ENCODE measurements at regions not wholly inside any gene's neighbourhood (a gene's known extent, or its start where the extent isn't known, plus 50 kb on each side); places are given as distances from the start of the nearest gene placed in this dataset.

DNA sequence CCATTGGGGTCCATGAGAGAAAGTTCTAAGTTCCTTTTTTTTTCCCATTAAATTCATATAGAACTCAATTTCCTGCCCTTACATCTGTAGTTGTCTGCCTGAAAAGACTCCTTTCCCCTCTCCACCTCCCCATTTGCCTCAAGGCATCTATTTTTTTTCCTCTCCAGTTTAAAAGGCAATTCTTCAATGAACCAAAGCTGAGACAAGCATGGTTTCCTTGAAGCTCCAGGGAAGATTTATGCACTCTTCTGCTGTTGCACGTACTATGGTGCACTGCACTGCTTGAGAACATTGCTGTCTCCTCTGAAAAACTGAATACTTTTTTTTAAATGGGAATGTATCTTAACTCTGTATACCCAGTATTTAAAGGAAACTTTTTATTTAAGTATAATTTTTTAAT lies 465.2 kb downstream of the CD83 start (continued):
- TF ChIP-seq, protein P1, sequence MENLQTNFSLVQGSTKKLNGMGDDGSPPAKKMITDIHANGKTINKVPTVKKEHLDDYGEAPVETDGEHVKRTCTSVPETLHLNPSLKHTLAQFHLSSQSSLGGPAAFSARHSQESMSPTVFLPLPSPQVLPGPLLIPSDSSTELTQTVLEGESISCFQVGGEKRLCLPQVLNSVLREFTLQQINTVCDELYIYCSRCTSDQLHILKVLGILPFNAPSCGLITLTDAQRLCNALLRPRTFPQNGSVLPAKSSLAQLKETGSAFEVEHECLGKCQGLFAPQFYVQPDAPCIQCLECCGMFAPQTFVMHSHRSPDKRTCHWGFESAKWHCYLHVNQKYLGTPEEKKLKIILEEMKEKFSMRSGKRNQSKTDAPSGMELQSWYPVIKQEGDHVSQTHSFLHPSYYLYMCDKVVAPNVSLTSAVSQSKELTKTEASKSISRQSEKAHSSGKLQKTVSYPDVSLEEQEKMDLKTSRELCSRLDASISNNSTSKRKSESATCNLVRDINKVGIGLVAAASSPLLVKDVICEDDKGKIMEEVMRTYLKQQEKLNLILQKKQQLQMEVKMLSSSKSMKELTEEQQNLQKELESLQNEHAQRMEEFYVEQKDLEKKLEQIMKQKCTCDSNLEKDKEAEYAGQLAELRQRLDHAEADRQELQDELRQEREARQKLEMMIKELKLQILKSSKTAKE (IDR thresholded peaks at IDR 0.05; ENCODE audit: low read depth, poor library complexity, severe bottlenecking) = no peak
- TF ChIP-seq EP300 (IDR thresholded peaks at IDR 0.05; ENCODE audit: borderline replicate concordance in 1 of 2, control insufficient read depth in 1 of 2, low read depth in 2 of 2, low read length in 2 of 2) (no peak), ZNF622 (IDR thresholded peaks at IDR 0.05) (no peak), IRF5 (IDR thresholded peaks at IDR 0.05; ENCODE audit: borderline replicate concordance) (no peak), HDGF (IDR thresholded peaks at IDR 0.05) (no peak), MEF2A (IDR thresholded peaks at IDR 0.05; ENCODE audit: insufficient read depth, low read depth, low read length) (no peak)
- TF ChIP-seq, protein P2, sequence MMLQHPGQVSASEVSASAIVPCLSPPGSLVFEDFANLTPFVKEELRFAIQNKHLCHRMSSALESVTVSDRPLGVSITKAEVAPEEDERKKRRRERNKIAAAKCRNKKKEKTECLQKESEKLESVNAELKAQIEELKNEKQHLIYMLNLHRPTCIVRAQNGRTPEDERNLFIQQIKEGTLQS (IDR thresholded peaks at IDR 0.05; ENCODE audit: borderline replicate concordance, extremely low read depth, low read depth, low read length) = no peak

GRCh38 chr6:14583826-14584225 lies 466.3 kb downstream of the CD83 start:
- intact Hi-C loops (cut with micrococcal nuclease; ENCODE audit: unreplicated experiment) (no loop called here), in situ Hi-C loops (cut with MboI) (no loop called here)
- ChIA-PET RAD21 (ENCODE audit: unreplicated experiment) (no interaction called here), POLR2A (no interaction called here), CTCF (no interaction called here), SMC1A (ENCODE audit: uncharacterized antibody, unreplicated experiment) (no interaction called here)
- Histone ChIP-seq H3K4me1 (ENCODE audit: control insufficient read depth, insufficient read depth, low read length) (no peaks in the 10 kb centered on the region), H3K4me2 (ENCODE audit: control insufficient read depth, insufficient read depth) (no peak overlapping the region), H4K20me1 (ENCODE audit: control insufficient read depth, insufficient read depth) (no peaks in the 10 kb centered on the region), H3K9me3 (replicated peaks; ENCODE audit: control insufficient read depth, insufficient read depth, low read length) (no peaks in the 10 kb centered on the region), H3K4me3 (no peak overlapping the region), H3K36me3 (ENCODE audit: control insufficient read depth in 2 of 2, insufficient read depth in 2 of 2, low read length in 1 of 2) (no peaks in the 10 kb centered on the region), H3K27me3 (replicated peaks in 1 of 2; ENCODE audit: control insufficient read depth in 2 of 2, insufficient read depth in 2 of 2, low read length in 1 of 2) (no peaks in the 10 kb centered on the region), H3K9ac (ENCODE audit: control insufficient read depth, insufficient read depth, low read length) (no peak overlapping the region), H3K27ac (ENCODE audit: control insufficient read depth, insufficient read depth) (no peak overlapping the region), H2AFZ (ENCODE audit: control insufficient read depth, low read depth, low read length) (no peak overlapping the region), H3K79me2 (ENCODE audit: control insufficient read depth, insufficient read depth, low read length) (no peaks in the 10 kb centered on the region)
- DNase-seq (ENCODE audit: low read depth, low spot score) = no peak
- FAIRE-seq = no peak
- BruUV-seq (replicated peaks) = no TSS peak
- 16% methylated on average over 9 of the region's 9 CpGs for WGBS (ENCODE audit: insufficient coverage, insufficient replicate concordance, low lambda C conversion rate, missing lambda C conversion rate)
- no peak for ATAC-seq
- TF ChIP-seq ZNF217 (IDR thresholded peaks at IDR 0.05) (no peak), RUNX3 (IDR thresholded peaks at IDR 0.05; ENCODE audit: low read length) (no peak), BHLHE40 (IDR thresholded peaks at IDR 0.05; ENCODE audit: borderline replicate concordance in 1 of 2, low read depth in 2 of 2, low read length in 1 of 2) (no peak), MEF2B (IDR thresholded peaks at IDR 0.05; ENCODE audit: partially characterized antibody, poor library complexity, severe bottlenecking) (no peak), PAX5 (IDR thresholded peaks at IDR 0.05; ENCODE audit: borderline replicate concordance, low read depth, low read length) (no peak), TCF7 (IDR thresholded peaks at IDR 0.05; ENCODE audit: borderline replicate concordance) (no peak), TBL1XR1 (IDR thresholded peaks at IDR 0.05; ENCODE audit: low read depth, low read length) (no peak), SMAD5 (IDR thresholded peaks at IDR 0.05; ENCODE audit: low read depth) (no peak), NFIC (IDR thresholded peaks at IDR 0.05; ENCODE audit: low read depth, low read length) (no peak)
- TF ChIP-seq, protein P3, sequence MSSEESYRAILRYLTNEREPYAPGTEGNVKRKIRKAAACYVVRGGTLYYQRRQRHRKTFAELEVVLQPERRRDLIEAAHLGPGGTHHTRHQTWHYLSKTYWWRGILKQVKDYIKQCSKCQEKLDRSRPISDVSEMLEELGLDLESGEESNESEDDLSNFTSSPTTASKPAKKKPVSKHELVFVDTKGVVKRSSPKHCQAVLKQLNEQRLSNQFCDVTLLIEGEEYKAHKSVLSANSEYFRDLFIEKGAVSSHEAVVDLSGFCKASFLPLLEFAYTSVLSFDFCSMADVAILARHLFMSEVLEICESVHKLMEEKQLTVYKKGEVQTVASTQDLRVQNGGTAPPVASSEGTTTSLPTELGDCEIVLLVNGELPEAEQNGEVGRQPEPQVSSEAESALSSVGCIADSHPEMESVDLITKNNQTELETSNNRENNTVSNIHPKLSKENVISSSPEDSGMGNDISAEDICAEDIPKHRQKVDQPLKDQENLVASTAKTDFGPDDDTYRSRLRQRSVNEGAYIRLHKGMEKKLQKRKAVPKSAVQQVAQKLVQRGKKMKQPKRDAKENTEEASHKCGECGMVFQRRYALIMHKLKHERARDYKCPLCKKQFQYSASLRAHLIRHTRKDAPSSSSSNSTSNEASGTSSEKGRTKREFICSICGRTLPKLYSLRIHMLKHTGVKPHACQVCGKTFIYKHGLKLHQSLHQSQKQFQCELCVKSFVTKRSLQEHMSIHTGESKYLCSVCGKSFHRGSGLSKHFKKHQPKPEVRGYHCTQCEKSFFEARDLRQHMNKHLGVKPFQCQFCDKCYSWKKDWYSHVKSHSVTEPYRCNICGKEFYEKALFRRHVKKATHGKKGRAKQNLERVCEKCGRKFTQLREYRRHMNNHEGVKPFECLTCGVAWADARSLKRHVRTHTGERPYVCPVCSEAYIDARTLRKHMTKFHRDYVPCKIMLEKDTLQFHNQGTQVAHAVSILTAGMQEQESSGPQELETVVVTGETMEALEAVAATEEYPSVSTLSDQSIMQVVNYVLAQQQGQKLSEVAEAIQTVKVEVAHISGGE (CRISPR knock-in tag; IDR thresholded peaks at IDR 0.05) = no peak

All from GM12878 (cell line).